Hematopoietic multipotent progenitor cell treated with erythropoietin and hydrocortisone succinate and interleukin-3 and kit ligand, for 4 days (in vitro differentiated cells): ENCODE measurements at regions not wholly inside any gene's neighbourhood (a gene's known extent, or its start where the extent isn't known, plus 50 kb on each side); places are given as distances from the start of the nearest gene placed in this dataset.

Experiments
- DNase-seq: peaks from one replicate; pipeline ENCODE4 v3.0.0-alpha.2; 2015

GRCh38 chr4:166274136-166274761 is 401.2 kb downstream of the TLL1 start:
- no peak for DNase-seq

GRCh38 chr4:166274775-166275174 is 401.7 kb downstream of the TLL1 start:
- no peak for DNase-seq

- DNase-seq = no peak
These were observed 404.4 kb downstream of the TLL1 start for GRCh38 chr4:166277401-166277800.

- DNase-seq = no peak
These were observed 404.8 kb downstream of the TLL1 start for GRCh38 chr4:166277853-166278252.

GRCh38 chr4:166279261-166279660 is 406.2 kb downstream of the TLL1 start:
- DNase-seq = no peak

GRCh38 chr4:166280642-166281041 is 407.6 kb downstream of the TLL1 start:
- DNase-seq = no peak

GRCh38 chr4:166282081-166282770 is 409.2 kb downstream of the TLL1 start:
- DNase-seq = no peak

GRCh38 chr4:166284221-166284620 is 411.2 kb downstream of the TLL1 start:
- DNase-seq = no peak

GRCh38 chr4:166290426-166290825 is 417.4 kb downstream of the TLL1 start:
- DNase-seq = no peak

- no peak for DNase-seq
These were observed 420.5 kb downstream of the TLL1 start for GRCh38 chr4:166293556-166293955.

GRCh38 chr4:166301266-166301665 is 428.2 kb downstream of the TLL1 start:
- no peak for DNase-seq

- no peak for DNase-seq
These were observed 435.6 kb downstream of the TLL1 start for GRCh38 chr4:166308647-166309046.

GRCh38 chr4:166309286-166309685 is 436.2 kb downstream of the TLL1 start:
- no peak for DNase-seq

GRCh38 chr4:166311169-166311568 is 438.1 kb downstream of the TLL1 start:
- no peak for DNase-seq

GRCh38 chr4:166312166-166312565 is 439.1 kb downstream of the TLL1 start:
- no peak for DNase-seq

- no peak for DNase-seq
These were observed 441.9 kb downstream of the TLL1 start for GRCh38 chr4:166314902-166315301.

- DNase-seq = no peak
These were observed 442.9 kb downstream of the TLL1 start for GRCh38 chr4:166315721-166316467.

- no peak for DNase-seq
These were observed 445.9 kb downstream of the TLL1 start for GRCh38 chr4:166318810-166319525.

- DNase-seq = no peak
These were observed 450.2 kb downstream of the TLL1 start for GRCh38 chr4:166323250-166323649.

GRCh38 chr4:166324321-166324720 is 451.3 kb downstream of the TLL1 start:
- DNase-seq = peak; percentile 67

- peak; percentile 15 for DNase-seq
These were observed 462.4 kb downstream of the TLL1 start for GRCh38 chr4:166335256-166335938.

GRCh38 chr4:166341992-166342391 is 469.0 kb downstream of the TLL1 start:
- no peak for DNase-seq

GRCh38 chr4:166363198-166363597 is 490.2 kb downstream of the TLL1 start:
- DNase-seq = no peak
